H1 (cell line): ENCODE measurements at regions not wholly inside any gene's neighbourhood (a gene's known extent, or its start where the extent isn't known, plus 50 kb on each side); places are given as distances from the start of the nearest gene placed in this dataset.

Experiments
- CTCF ChIA-PET: fragments of 300-600 bp; sonication (Branson Sonifier 250); formaldehyde crosslinking; loops from one replicate; lab custom pipeline; 2021; ENCODE audit not compliant: partially characterized antibody; lab: Charles Lee
- POLR2A ChIA-PET: fragments of 300-600 bp; sonication (Branson Sonifier 250); formaldehyde crosslinking; loops from one replicate; lab custom pipeline; 2021; ENCODE audit warnings: inconsistent platforms; ENCODE audit not compliant: partially characterized antibody; lab: Charles Lee
- DNase-seq, 2 experiments: peaks; one replicate each; pipeline versions ENCODE4 v3.0.0 to v3.0.0-alpha.2; 2010 to 2022; ENCODE audit warnings: low spot score in 2 of 2, low read depth in 1 of 2, mixed read lengths in 1 of 2
- FAIRE-seq: peaks from 2 replicates; lab custom pipeline; 2011; peaks lifted over from hg19 to GRCh38; lab: Jason Lieb, UNC
- H2AFZ ChIP-seq: 2 replicates; pipeline ENCODE4 v1.8.1; 2012; ENCODE audit warnings: low read length, inconsistent platforms
- H2AK5ac ChIP-seq: 2 replicates; pipeline ENCODE4 v1.6.1; 2013; ENCODE audit warnings: low read depth, low read length
- H2BK120ac ChIP-seq: replicated peaks from 2 replicates; pipeline ENCODE3; 2013; ENCODE audit warnings: low read depth, low read length, inconsistent platforms
- H2BK12ac ChIP-seq: 2 replicates; pipeline ENCODE4 v1.6.1; 2013; ENCODE audit warnings: low read depth, low read length
- H2BK15ac ChIP-seq: 2 replicates; pipeline ENCODE4 v1.6.1; 2013; ENCODE audit warnings: low read length
- H2BK20ac ChIP-seq: 2 replicates; pipeline ENCODE4 v1.6.1; 2013; ENCODE audit warnings: low read length
- H2BK5ac ChIP-seq: 2 replicates; pipeline ENCODE4 v1.6.1; 2013; ENCODE audit warnings: low read depth, low read length
- H3K14ac ChIP-seq: 2 replicates; pipeline ENCODE4 v1.6.1; 2013; ENCODE audit warnings: inconsistent platforms; ENCODE audit not compliant: insufficient read length
- H3K18ac ChIP-seq: 2 replicates; pipeline ENCODE4 v1.6.1; 2013; ENCODE audit warnings: low read length; ENCODE audit errors: extremely low read depth
- H3K23ac ChIP-seq: 2 replicates; pipeline ENCODE4 v1.6.1; 2013; ENCODE audit warnings: inconsistent platforms; ENCODE audit not compliant: insufficient read length
- H3K23me2 ChIP-seq: 2 replicates; pipeline ENCODE4 v1.6.1; 2013; ENCODE audit warnings: low read depth, low read length
- H3K27ac ChIP-seq: 2 replicates; pipeline ENCODE4 v1.6.1; 2011; ENCODE audit warnings: low read depth, low read length, inconsistent platforms
- H3K27me3 ChIP-seq, 4 experiments: replicated peaks in 1 of 4; 1 replicate in 1 of 4; 2 replicates in 3 of 4; pipeline versions ENCODE4 v1.6.1 to v1.8.1; 2011 to 2013; ENCODE audit warnings: low read length in 3 of 4, mild to moderate bottlenecking in 3 of 4, inconsistent platforms in 2 of 4, mixed read lengths in 2 of 4, moderate library complexity in 1 of 4; ENCODE audit not compliant: control insufficient read depth in 3 of 4, insufficient read depth in 3 of 4; ENCODE audit errors: extremely low read depth in 1 of 4
- H3K36me3 ChIP-seq, 4 experiments: 2 replicates each; pipeline versions ENCODE4 v1.6.1 to v1.8.1; 2011 to 2013; ENCODE audit warnings: mild to moderate bottlenecking in 4 of 4, low read length in 3 of 4, moderate library complexity in 2 of 4, control low read depth in 1 of 4, inconsistent platforms in 1 of 4; ENCODE audit not compliant: insufficient read depth in 4 of 4, control insufficient read depth in 2 of 4
- H3K4ac ChIP-seq: replicated peaks from 2 replicates; pipeline ENCODE3; 2013; ENCODE audit warnings: low read length, low read depth, mixed read lengths, inconsistent platforms; ENCODE audit not compliant: insufficient read length
- H3K4me1 ChIP-seq, 4 experiments: replicated peaks in 1 of 4; 1 replicate in 1 of 4; 2 replicates in 3 of 4; pipeline versions ENCODE4 v1.6.1 to v1.8.1; 2011 to 2013; ENCODE audit warnings: low read length in 3 of 4, inconsistent platforms in 2 of 4, mixed read lengths in 1 of 4; ENCODE audit not compliant: insufficient read depth in 4 of 4, control insufficient read depth in 3 of 4
- H3K4me2 ChIP-seq, 2 experiments: 2 replicates each; pipeline versions ENCODE4 v1.6.1 to v1.8.1; 2011 to 2013; ENCODE audit warnings: low read depth in 2 of 2, low read length in 2 of 2, control low read depth in 1 of 2, inconsistent platforms in 1 of 2, mild to moderate bottlenecking in 1 of 2; ENCODE audit not compliant: insufficient read depth in 1 of 2
- H3K4me3 ChIP-seq, 4 experiments: fragments of 200-600, 300-600 bp in 1 of 4; sonication (generic), shearing (Covaris generic), sonication (Bioruptor Twin) in 1 of 4; 2 replicates each; pipeline versions ENCODE4 v1.5.1 to v1.8.1; 2011 to 2016; ENCODE audit warnings: low read length in 4 of 4, low read depth in 3 of 4, control low read depth in 2 of 4, inconsistent platforms in 2 of 4, mild to moderate bottlenecking in 2 of 4, mixed read lengths in 1 of 4, moderate library complexity in 1 of 4; ENCODE audit not compliant: insufficient read depth in 2 of 4; ENCODE audit errors: extremely low read depth in 1 of 4
- H3K56ac ChIP-seq: replicated peaks from 2 replicates; pipeline ENCODE3; 2013; ENCODE audit warnings: low read depth, mild to moderate bottlenecking, mixed read lengths, low read length, inconsistent platforms; ENCODE audit not compliant: insufficient read length
- H3K79me1 ChIP-seq: 2 replicates; pipeline ENCODE4 v1.6.1; 2013; ENCODE audit warnings: low read depth, low read length, control low read depth
- H3K79me2 ChIP-seq, 2 experiments: 2 replicates each; pipeline versions ENCODE4 v1.6.1 to v1.8.1; 2012 to 2013; ENCODE audit warnings: low read length in 2 of 2, mild to moderate bottlenecking in 2 of 2, inconsistent platforms in 1 of 2; ENCODE audit not compliant: insufficient read depth in 2 of 2, control insufficient read depth in 1 of 2
- H3K9ac ChIP-seq, 4 experiments: replicated peaks in 1 of 4; 1 replicate in 1 of 4; 2 replicates in 3 of 4; pipeline versions ENCODE4 v1.6.1 to v1.8.1; 2011 to 2013; ENCODE audit warnings: low read depth in 3 of 4, low read length in 3 of 4, control low read depth in 2 of 4, mild to moderate bottlenecking in 2 of 4, moderate library complexity in 2 of 4, inconsistent platforms in 1 of 4; ENCODE audit errors: extremely low read depth in 1 of 4
- H3K9me3 ChIP-seq, 2 experiments: 2 replicates each; pipeline versions ENCODE4 v1.6.1 to v1.8.1; 2012 to 2013; ENCODE audit warnings: mild to moderate bottlenecking in 2 of 2, moderate library complexity in 2 of 2, control low read depth in 1 of 2, inconsistent platforms in 1 of 2, low read depth in 1 of 2, low read length in 1 of 2, mixed read lengths in 1 of 2; ENCODE audit not compliant: insufficient read depth in 2 of 2
- H4K20me1 ChIP-seq, 2 experiments: replicated peaks in 1 of 2; 2 replicates each; pipeline versions ENCODE3 to v1.8.1; 2011 to 2013; ENCODE audit warnings: inconsistent platforms in 2 of 2, low read length in 2 of 2, mild to moderate bottlenecking in 1 of 2; ENCODE audit not compliant: insufficient read depth in 2 of 2, control insufficient read depth in 1 of 2
- H4K5ac ChIP-seq: 2 replicates; pipeline ENCODE4 v1.6.1; 2013; ENCODE audit warnings: low read length, low read depth, mixed read lengths, inconsistent platforms; ENCODE audit not compliant: insufficient read length
- H4K8ac ChIP-seq: 2 replicates; pipeline ENCODE4 v1.8.0; 2013; ENCODE audit warnings: mild to moderate bottlenecking, moderate library complexity, low read length, inconsistent platforms; ENCODE audit not compliant: insufficient read depth; ENCODE audit errors: extremely low read depth
- H4K91ac ChIP-seq: replicated peaks from 2 replicates; pipeline ENCODE3; 2013; ENCODE audit warnings: low read length, mixed read lengths, inconsistent platforms; ENCODE audit not compliant: insufficient read length
- CEBPB ChIP-seq: IDR thresholded peaks from 2 replicates; pipeline ENCODE4 v1.6.1; 2012; ENCODE audit warnings: low read depth, low read length
- EZH2 ChIP-seq: fragments of 200-600 bp; sonication (generic); IDR thresholded peaks from 2 replicates; pipeline ENCODE4 v1.7.1; 2012; ENCODE audit warnings: low read depth, mild to moderate bottlenecking, moderate library complexity, low read length, inconsistent platforms; ENCODE audit not compliant: severe bottlenecking
- POU5F1 ChIP-seq: IDR thresholded peaks from 2 replicates; pipeline ENCODE4 v1.6.1; 2011; ENCODE audit warnings: low read depth, mild to moderate bottlenecking, low read length, moderate library complexity
- RAD21 ChIP-seq, 2 experiments: IDR thresholded peaks in 1 of 2; conservative IDR thresholded peaks in 1 of 2; 2 replicates each; pipeline ENCODE4 v1.6.1; 2011; ENCODE audit warnings: low read depth in 2 of 2, low read length in 2 of 2, improper control_type of control experiment in 1 of 2, inconsistent platforms in 1 of 2, mild to moderate bottlenecking in 1 of 2, moderate library complexity in 1 of 2
- WGBS, 2 experiments: shearing (Covaris generic) in 1 of 2; methylation state at CpG; one replicate each; pipeline versions ENCODE4 v1.1.6 to v1.1.7; 2013 to 2015; ENCODE audit warnings: low lambda C conversion rate in 2 of 2, mixed read lengths in 2 of 2, inconsistent platforms in 1 of 2, low coverage in 1 of 2, missing lambda C conversion rate in 1 of 2; ENCODE audit not compliant: insufficient replicate concordance in 2 of 2, insufficient coverage in 1 of 2, insufficient read length in 1 of 2; ENCODE audit errors: extremely low coverage in 1 of 2, missing lambda C conversion rate in 1 of 2; 5-methylcytosine and 5-hydroxymethylcytosine counted together
- TF ChIP-seq, protein P1 (sequence below): IDR thresholded peaks from 2 replicates; pipeline ENCODE4 v1.6.1; 2011; ENCODE audit warnings: low read length, improper control_type of control experiment

DNA sequence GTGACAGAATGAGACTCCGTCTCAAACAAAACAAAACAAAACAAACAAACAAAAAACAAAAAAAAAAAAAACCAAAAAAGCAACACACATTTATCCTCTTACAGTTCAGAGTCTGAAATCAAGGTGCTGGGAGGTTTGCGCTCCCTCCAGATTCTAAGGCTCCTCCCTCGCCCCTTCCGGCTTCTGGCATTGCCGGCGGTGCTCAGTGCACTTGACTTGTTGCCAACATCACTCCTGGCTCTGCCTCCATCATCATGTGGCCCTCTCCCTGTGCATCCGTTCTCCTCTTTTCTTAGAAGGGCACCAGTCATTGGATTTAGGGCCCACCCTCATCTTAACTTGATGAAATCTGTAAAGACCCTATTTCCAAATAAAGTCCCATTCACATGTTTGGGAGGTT lies 73.8 kb downstream of the RBFOX3 start:
- Histone ChIP-seq H3K79me2 (no peaks in the 10 kb centered on the region), H4K91ac (no peak overlapping the region), H3K18ac (no peak overlapping the region), H2BK20ac (no peak overlapping the region), H3K79me1 (no peaks in the 10 kb centered on the region), H3K4ac (no peak overlapping the region), H2AK5ac (no peak overlapping the region), H3K36me3 (no peaks in the 10 kb centered on the region), H3K23me2 (no peaks in the 10 kb centered on the region), H4K5ac (no peak overlapping the region), H3K4me1 (peaks cover 2 to 10% (median 5%) of the 10 kb centered on the region in 4 experiments), H2BK15ac (no peak overlapping the region), H3K14ac (no peak overlapping the region), H2BK120ac (no peak overlapping the region), H4K8ac (no peak overlapping the region), H2BK12ac (no peak overlapping the region), H4K20me1 (peaks cover 0 to 2% of the 10 kb centered on the region in 2 experiments), H3K56ac (no peak overlapping the region), H3K4me3 (no peak overlapping the region), H2BK5ac (no peak overlapping the region), H3K4me2 (no peak overlapping the region), H2AFZ (no peak overlapping the region), H3K9me3 (no peaks in the 10 kb centered on the region), H3K27me3 (no peaks in the 10 kb centered on the region), H3K27ac (no peak overlapping the region), H3K23ac (no peak overlapping the region), H3K9ac (no peak overlapping the region)
- TF ChIP-seq EZH2 (no peak), RAD21 (IDR thresholded peaks at IDR 0.05 in 1 of 2, conservative IDR thresholded peaks at IDR 0.05 in 1 of 2; ENCODE audit: low read depth in 2 of 2, low read length in 2 of 2) (no peak), POU5F1 (no peak), CEBPB (no peak)
- TF ChIP-seq, protein P1, sequence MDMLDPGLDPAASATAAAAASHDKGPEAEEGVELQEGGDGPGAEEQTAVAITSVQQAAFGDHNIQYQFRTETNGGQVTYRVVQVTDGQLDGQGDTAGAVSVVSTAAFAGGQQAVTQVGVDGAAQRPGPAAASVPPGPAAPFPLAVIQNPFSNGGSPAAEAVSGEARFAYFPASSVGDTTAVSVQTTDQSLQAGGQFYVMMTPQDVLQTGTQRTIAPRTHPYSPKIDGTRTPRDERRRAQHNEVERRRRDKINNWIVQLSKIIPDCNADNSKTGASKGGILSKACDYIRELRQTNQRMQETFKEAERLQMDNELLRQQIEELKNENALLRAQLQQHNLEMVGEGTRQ: no peak
- CTCF ChIA-PET: interaction anchor here (1.3 kb wide), 2 partner anchors 10 to 11 kb away, joined by 3 read pairs; no protein-coding TSS in a partner anchor
- WGBS, 2 experiments: 93% methylated on average over 7 of the region's 7 CpGs; no CpG with 5 or more reads in 1 of the 2 experiments
- FAIRE-seq: no peak
- POLR2A ChIA-PET: no interaction called here
- DNase-seq: no peak
